ENCODE measurements at regions not wholly inside any gene's neighbourhood (a gene's known extent, or its start where the extent isn't known, plus 50 kb on each side); places are given as distances from the start of the nearest gene placed in this dataset.

DNA sequence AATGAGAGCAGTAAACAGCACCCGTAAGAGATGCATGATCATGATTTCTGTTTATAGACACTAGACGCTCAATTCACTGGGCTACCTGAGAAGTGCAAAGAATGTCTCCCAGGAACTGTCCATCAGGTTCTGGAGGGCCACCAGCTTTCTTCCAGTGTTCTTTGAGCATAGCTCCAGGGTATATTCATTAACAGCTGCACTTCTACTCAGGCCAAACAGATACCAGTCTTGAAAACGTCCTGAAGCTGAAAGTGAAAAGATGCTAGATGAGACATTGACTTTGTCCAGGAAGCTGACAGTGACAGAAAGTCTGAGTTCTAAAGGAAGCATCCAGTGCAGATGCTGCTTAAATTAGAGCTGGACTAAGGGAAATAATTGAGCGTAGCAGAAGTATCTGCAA lies 488.7 kb upstream of the TYRP1 start:
- TF ChIP-seq POLR2AphosphoS5 (IDR thresholded peaks at IDR 0.05) = no peak
- TF ChIP-seq, protein P1, sequence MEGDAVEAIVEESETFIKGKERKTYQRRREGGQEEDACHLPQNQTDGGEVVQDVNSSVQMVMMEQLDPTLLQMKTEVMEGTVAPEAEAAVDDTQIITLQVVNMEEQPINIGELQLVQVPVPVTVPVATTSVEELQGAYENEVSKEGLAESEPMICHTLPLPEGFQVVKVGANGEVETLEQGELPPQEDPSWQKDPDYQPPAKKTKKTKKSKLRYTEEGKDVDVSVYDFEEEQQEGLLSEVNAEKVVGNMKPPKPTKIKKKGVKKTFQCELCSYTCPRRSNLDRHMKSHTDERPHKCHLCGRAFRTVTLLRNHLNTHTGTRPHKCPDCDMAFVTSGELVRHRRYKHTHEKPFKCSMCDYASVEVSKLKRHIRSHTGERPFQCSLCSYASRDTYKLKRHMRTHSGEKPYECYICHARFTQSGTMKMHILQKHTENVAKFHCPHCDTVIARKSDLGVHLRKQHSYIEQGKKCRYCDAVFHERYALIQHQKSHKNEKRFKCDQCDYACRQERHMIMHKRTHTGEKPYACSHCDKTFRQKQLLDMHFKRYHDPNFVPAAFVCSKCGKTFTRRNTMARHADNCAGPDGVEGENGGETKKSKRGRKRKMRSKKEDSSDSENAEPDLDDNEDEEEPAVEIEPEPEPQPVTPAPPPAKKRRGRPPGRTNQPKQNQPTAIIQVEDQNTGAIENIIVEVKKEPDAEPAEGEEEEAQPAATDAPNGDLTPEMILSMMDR (IDR thresholded peaks at IDR 0.05) = no peak
- TF ChIP-seq POLR2A (IDR thresholded peaks at IDR 0.05) = no peak
- no peak for TF ChIP-seq EP300 (IDR thresholded peaks at IDR 0.05)

Measured in suprapubic skin (tissue), 4 donors.